Stimulated activated CD4-positive, alpha-beta T cell treated with anti-CD3 and anti-CD28 coated beads, Interleukin-1b, Interleukin-23, amount 100 ng/mL, for 1 hour (primary cell): ENCODE measurements at regions not wholly inside any gene's neighbourhood (a gene's known extent, or its start where the extent isn't known, plus 50 kb on each side); places are given as distances from the start of the nearest gene placed in this dataset.

ENCODE experiments used
- DNase-seq, 2 donors: peaks; one replicate each; pipeline ENCODE4 v3.0.0-alpha.2; 2020; ENCODE audit warnings: low read depth in 2 of 2

- DNase-seq, result no peak
These were observed 115.9 kb upstream of the NFE2L3 start for GRCh38 chr7:26036092-26036491.

- DNase-seq, result no peak
These were observed 113.6 kb upstream of the NFE2L3 start for GRCh38 chr7:26038201-26038990.

- DNase-seq, result no peak
These were observed 111.9 kb upstream of the NFE2L3 start for GRCh38 chr7:26040085-26040484.

GRCh38 chr7:26042237-26042636 is 109.8 kb upstream of the NFE2L3 start:
- no peak for DNase-seq

DNA sequence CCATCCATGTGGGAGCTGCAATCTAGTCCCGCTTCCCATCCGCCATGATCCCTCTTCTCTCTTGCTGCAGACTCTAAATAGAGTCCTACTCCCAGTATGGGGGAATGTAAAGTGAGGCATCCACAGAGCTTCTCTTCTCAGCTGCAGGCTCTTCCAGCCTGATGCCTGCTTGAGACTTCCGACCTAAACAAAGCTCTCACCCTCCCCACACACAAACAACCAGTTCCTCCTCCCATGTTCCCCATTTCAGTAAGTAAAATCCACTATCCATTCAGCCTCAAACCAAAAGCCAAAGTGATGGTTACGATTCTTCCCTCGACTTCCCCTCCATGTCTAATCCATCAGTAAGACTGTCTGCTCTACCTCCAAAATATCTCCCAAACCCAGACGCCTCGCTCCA is 108.2 kb upstream of the NFE2L3 start:
- no peak for DNase-seq

DNA sequence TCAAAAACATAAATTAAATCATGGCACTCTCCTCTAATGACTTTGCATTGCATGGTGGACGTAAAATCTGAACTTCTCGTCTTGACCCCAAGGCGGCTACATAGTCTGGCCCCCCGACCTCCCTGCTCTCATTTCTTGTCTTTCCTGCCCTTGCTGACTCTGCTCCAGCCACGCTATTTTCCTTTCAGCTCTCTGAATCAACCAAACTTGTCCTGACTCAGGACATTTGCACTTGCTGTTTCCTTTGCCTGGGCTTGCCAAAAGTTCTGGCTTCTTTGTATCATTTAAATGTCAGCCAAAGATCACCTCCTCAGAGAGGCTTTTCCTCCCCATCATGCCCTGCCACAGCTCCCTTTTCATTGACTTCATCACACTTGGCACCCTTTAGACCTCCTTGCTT is 107.7 kb upstream of the NFE2L3 start:
- no peak for DNase-seq

DNA sequence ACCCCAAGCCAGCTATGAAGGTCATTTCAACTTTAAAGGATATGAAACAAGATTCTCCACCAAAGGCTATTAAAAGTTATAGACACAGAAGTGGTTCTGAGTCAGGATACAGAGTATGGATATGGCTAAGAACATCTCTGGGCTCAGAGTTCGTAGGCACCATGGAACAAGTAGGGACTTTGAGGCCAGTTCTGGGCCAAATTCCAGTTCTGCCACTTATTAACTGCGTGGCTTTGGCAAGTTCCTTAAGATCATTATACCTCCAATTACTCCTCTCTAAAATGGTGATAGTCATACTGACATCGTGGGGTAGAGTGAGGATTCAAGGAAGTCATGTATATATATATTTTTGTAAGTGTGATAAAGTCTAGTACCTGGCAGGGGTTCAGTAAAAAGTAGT is 105.8 kb upstream of the NFE2L3 start:
- no peak for DNase-seq

- DNase-seq, result no peak
These were observed 105.1 kb upstream of the NFE2L3 start for GRCh38 chr7:26046878-26047277.

DNA sequence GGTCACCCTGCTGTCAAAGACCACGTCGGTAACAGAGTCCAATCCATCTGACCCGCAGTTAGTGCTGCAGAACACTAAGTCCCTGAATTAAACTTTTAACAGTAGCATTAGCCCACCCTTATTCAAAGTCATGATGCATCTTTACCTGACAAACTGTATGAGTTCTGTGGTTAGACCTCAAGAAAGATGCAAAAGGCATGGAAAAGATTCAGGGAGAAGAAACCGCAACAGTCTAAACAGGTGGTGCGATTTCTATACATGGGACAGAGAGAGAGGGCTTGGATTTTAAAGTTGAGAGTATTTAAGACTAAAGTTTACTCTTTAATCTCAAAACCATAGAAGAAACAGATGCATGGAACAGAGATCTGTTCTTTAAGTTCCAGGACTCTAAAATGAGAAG is 103.3 kb upstream of the NFE2L3 start:
- no peak for DNase-seq

- DNase-seq, result no peak
These were observed 102.9 kb upstream of the NFE2L3 start for GRCh38 chr7:26049081-26049480.

- DNase-seq, result no peak
These were observed 101.0 kb upstream of the NFE2L3 start for GRCh38 chr7:26051021-26051420.

- no peak for DNase-seq
These were observed 99.3 kb upstream of the NFE2L3 start for GRCh38 chr7:26052706-26053105.

- DNase-seq, result no peak
These were observed 97.6 kb upstream of the NFE2L3 start for GRCh38 chr7:26054386-26054785.

- no peak for DNase-seq
These were observed 96.8 kb upstream of the NFE2L3 start for GRCh38 chr7:26055241-26055640.

DNA sequence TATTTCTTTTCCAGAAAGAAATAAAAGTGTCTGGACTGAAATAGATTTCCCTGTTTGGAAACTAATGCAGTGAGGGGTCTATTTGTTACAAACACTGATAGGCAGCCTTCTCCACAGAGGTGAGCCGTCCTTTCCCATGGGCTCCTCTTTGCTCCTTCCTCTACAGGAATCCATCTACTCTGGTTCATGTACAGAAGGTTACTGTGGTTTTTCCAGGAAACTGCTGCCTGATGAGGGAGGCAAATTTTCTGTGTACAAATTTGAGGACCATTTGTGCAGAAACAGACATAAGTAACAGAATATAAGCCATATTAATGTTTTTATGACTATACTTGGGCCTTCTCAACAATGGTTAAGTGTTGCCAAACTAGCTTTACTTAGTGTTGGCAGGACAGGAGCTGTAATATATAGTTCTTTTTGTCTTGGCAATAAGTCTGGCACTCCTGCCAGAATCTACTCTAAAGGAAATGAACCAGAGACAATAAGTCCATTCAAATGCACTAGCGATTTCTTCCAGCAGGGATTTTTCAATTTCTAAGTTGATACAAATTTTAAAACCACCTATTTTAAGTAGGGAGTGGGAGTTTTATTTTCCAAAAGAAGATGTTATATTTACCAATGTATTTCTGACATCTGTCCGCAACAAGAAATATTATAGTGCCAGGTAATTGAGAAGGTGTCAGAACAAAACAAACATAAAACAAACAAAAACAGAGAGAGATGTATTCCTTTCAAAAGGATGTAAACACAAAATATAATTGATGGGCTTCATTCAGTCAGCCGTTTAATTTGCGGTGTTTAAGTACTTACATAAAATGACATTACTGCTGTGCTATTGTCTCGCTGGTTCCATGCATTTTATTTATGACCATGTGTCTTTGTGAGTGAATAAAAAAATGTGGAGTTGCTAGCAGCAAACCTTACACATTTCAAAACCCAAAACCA is 91.0 kb upstream of the NFE2L3 start:
- no peak for DNase-seq

- peak; percentile 20 to 56 for DNase-seq
These were observed 90.1 kb upstream of the NFE2L3 start for GRCh38 chr7:26061678-26062603.

- no peak for DNase-seq
These were observed 86.3 kb upstream of the NFE2L3 start for GRCh38 chr7:26065652-26066051.

DNA sequence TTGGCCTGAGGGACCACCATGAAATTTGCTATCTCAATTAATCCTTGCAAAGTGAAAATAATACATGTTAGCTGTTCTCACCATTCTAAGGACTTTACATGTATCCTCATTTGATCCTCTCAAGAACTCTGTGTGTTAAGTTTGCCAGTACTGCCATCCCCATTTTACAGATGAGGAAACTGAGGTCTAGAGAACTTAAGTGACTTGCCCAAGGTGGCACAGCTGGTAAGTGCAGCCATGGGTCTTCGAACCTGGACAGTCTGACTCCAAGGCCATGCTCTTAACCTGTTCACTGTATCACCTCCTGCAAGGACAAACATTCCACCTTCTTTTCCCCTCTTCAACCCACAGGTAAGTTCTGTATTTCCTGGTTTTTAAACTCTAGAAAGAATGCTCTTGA is 85.3 kb upstream of the NFE2L3 start:
- DNase-seq, result no peak

DNA sequence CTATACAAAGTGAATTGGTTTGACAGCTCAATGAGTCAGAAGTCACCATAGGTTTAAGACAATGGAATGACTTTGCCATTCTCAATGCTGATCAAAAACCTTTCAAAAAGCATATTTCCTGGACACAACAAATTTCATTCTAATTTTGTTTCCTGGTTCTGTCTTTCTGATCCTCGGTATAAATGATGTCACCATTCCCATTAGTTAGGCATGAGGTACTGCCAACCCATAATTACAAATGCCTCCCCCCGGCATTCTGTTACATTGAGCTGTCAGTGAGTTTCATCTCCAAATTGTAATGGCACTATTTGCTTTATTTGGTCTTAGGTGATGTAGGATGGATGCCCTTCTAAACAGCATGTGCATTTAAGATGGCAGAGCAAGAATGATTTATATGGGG is 81.7 kb upstream of the NFE2L3 start:
- DNase-seq, result no peak

DNA sequence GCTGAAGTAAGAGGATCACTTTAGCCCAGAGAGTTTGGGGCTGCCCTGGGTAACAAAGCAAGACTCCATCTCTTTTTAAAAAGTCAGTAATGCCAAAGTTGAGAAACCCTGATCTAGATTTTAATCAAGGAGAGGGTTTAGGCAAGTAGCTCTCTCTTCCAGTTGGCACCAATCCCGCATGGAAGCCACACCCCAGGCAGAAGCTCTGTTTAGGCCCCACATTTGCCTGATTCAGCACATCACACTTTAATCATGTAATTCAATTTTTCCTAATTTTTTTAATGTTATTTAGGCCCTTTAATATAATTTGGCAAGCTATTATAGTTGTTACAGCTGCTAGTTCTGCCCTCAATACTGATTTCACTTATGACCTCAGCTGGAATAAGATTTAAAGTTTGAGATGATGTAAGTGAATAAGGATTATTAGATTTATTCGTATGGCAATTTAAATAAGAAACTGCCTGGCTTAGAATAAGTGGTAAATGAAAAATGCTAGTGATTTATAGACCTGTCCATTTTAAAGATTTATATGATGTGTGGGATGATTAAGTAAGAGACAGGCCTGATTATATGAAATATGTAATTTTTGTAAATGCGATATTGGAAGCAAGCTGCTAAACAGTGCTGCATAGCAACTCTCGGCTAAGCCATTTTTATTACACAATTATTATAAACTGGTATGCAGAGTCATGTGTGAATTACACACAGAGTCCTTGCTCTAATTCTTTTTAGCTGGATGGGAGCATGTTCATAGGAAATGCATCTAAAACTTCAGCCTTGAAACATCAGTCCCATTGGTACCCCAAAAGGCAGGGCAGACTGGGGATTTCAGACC is 80.2 kb upstream of the NFE2L3 start:
- DNase-seq, result no peak

DNA sequence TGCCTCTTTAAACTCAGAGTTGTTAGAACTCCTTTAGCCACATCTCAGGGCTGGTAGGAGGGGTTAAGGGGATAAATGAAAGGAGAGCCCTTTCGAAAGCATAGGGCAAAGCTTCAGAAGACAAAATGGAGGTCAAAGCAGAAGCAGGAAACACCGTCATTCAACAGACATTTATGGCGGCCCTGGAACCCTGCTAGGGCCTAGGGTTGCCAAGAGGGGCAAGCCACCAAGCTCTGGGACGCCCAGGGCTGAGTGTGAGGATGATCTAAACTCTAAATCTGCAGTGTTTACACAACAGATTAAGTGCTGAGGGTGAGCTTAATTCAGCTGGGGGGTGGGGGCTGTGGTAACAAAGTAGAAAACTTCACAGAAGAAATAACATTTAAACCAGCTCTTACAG is 79.0 kb upstream of the NFE2L3 start:
- DNase-seq, result no peak
